ENCODE measurements at regions not wholly inside any gene's neighbourhood (a gene's known extent, or its start where the extent isn't known, plus 50 kb on each side); places are given as distances from the start of the nearest gene placed in this dataset.
"Not testable (repeated sequence)": the region's sequence is repeated elsewhere in the genome, so short reads cannot be mapped to it uniquely, and the experiment has no call there.

- Mint-ChIP-seq H3K9me3 (no peaks in the 10 kb centered on the region), H3K4me1 (no peaks in the 10 kb centered on the region), H3K27me3 (peaks cover 20% of the 10 kb centered on the region), H3K27ac (no peak overlapping the region), H3K4me3 (no peak overlapping the region), H3K36me3 (no peaks in the 10 kb centered on the region)
- POLR2A ChIA-PET = no interaction called here
- no peak for DNase-seq
- no peak for ATAC-seq (ENCODE audit: low read depth)
Measured at GRCh38 chr17:20925091-20925490, 117.7 kb downstream of the USP22 start.

GRCh38 chr17:20925954-20926353 lies 116.9 kb downstream of the USP22 start:
- POLR2A ChIA-PET = no interaction called here
- ATAC-seq (ENCODE audit: low read depth) = no peak
- Mint-ChIP-seq H3K27me3 (peaks cover 13% of the 10 kb centered on the region), H3K4me1 (no peaks in the 10 kb centered on the region), H3K4me3 (no peak overlapping the region), H3K36me3 (no peaks in the 10 kb centered on the region), H3K27ac (no peak overlapping the region), H3K9me3 (no peaks in the 10 kb centered on the region)
- DNase-seq = no peak

- Mint-ChIP-seq H3K4me3 (no peak overlapping the region), H3K4me1 (no peaks in the 10 kb centered on the region), H3K27ac (no peak overlapping the region), H3K9me3 (no peaks in the 10 kb centered on the region), H3K27me3 (peaks cover 9% of the 10 kb centered on the region), H3K36me3 (no peaks in the 10 kb centered on the region)
- ATAC-seq (ENCODE audit: low read depth) (no peak), DNase-seq (no peak)
- POLR2A ChIA-PET = no interaction called here
Measured at GRCh38 chr17:20926532-20926931, 116.3 kb downstream of the USP22 start.

GRCh38 chr17:20927308-20927977 lies 115.4 kb downstream of the USP22 start:
- Mint-ChIP-seq H3K9me3 (no peaks in the 10 kb centered on the region), H3K36me3 (no peaks in the 10 kb centered on the region), H3K27ac (no peak overlapping the region), H3K4me1 (no peaks in the 10 kb centered on the region), H3K4me3 (no peak overlapping the region), H3K27me3 (peaks cover 9% of the 10 kb centered on the region)
- no peak for ATAC-seq (ENCODE audit: low read depth)
- DNase-seq = no peak
- POLR2A ChIA-PET = no interaction called here

DNA sequence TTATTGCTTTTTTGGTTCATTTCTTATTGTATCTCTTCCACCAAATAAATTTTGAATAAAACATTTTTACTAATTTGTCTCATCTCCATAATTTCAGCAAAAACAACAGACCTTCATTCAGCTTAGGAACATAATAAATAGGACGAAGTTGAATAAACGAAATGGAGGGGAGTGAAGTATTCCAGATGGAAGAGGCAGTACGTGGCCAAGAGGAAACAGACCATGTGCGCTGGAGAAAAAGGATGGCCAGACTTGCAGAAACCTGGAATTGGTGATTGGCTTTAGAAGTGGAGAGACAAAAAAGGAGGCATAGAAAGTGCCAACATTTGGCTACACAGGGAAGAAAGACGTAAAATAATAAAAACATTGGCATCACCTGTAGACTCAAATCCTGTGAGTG lies 113.5 kb downstream of the USP22 start:
- ATAC-seq (ENCODE audit: low read depth) = no peak
- H3K27me3 Mint-ChIP-seq = peaks cover 3% of the 10 kb centered on the region
- no peak overlapping the region for H3K4me3 Mint-ChIP-seq
- H3K36me3 Mint-ChIP-seq = no peaks in the 10 kb centered on the region
- no peak overlapping the region for H3K27ac Mint-ChIP-seq
- POLR2A ChIA-PET = no interaction called here
- H3K9me3 Mint-ChIP-seq = no peaks in the 10 kb centered on the region
- no peaks in the 10 kb centered on the region for H3K4me1 Mint-ChIP-seq
- no peak for DNase-seq

DNA sequence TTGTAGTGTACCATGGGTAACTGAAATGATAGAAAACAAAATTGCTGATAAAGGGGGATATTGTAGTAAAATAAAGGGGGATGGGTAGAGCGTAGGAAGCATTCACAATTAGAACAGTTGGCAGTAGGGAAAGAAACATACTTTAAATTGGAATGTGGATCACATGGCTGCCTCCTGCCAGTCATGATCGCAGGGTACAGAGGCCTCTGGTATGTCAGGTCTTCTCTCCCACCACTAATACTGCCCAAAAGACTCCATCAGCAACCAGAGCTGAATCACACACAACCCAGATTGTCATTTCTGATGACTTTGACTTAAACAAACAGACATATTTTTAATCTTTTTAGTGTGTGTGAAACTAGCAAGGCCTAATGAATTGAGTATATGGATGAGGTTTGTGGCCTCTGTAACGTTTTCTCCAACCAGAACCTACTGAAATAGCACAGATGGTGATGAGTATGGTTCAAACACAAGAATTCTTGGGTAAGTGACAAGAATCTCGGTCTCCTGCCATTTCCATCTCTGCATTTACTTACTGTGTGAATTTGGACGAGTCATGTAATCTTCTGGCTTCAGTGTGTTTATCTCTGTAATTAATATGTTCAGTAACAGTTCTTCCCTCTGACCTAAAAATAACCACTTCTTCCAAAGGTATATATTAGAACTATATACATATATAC lies 112.6 kb downstream of the USP22 start:
- Mint-ChIP-seq H3K36me3 (no peaks in the 10 kb centered on the region), H3K27ac (no peak overlapping the region), H3K27me3 (peaks cover 3% of the 10 kb centered on the region), H3K4me3 (no peak overlapping the region), H3K4me1 (no peaks in the 10 kb centered on the region), H3K9me3 (no peaks in the 10 kb centered on the region)
- ATAC-seq (ENCODE audit: low read depth) (no peak), DNase-seq (no peak)
- POLR2A ChIA-PET = no interaction called here

DNA sequence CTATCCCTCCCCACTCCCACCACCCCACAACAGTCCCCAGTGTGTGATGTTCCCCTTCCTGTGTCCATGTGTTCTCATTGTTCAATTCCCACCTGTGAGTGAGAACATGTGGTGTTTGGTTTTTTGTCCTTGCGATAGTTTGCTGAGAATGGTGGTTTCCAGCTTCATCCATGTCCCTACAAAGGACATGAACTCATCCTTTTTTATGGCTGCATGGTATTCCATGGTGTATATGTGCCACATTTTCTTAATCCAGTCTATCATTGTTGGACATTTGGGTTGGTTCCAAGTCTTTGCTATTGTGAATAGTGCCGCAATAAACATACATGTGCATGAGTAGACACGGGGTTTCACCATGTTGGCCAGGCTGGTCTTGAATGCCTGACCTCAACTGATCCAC lies 109.8 kb downstream of the USP22 start:
- H3K36me3 Mint-ChIP-seq; DNase-seq; POLR2A ChIA-PET; H3K27ac Mint-ChIP-seq; H3K9me3 Mint-ChIP-seq; H3K4me3 Mint-ChIP-seq; ATAC-seq (ENCODE audit: low read depth); H3K4me1 Mint-ChIP-seq; H3K27me3 Mint-ChIP-seq: not testable (repeated sequence)

DNA sequence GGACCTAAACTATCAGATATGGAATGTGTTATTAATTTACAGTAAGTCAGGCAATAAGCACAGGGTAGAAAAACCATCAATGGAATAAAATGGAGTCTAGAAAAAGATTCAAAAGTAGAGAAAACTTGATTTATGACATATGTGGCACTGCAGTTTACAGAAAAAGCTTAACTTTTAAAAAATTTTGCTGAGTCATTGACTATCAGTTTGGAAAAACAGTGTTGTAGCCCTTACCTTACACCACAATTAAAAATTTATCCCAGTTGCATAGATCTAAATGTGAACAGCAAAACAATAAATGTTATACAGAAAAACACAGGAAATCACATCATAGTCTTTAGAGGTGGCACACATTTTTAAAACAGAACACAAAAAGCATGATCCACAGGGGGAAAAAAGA lies 108.5 kb downstream of the USP22 start:
- H3K36me3 Mint-ChIP-seq = no peaks in the 10 kb centered on the region
- peaks cover 7% of the 10 kb centered on the region for H3K27me3 Mint-ChIP-seq
- H3K27ac Mint-ChIP-seq = no peak overlapping the region
- DNase-seq (no peak), ATAC-seq (ENCODE audit: low read depth) (no peak)
- H3K4me3 Mint-ChIP-seq = no peak overlapping the region
- no peaks in the 10 kb centered on the region for H3K9me3 Mint-ChIP-seq
- POLR2A ChIA-PET = no interaction called here
- H3K4me1 Mint-ChIP-seq = no peaks in the 10 kb centered on the region

GRCh38 chr17:20935740-20936139 lies 107.1 kb downstream of the USP22 start:
- peaks cover 7% of the 10 kb centered on the region for H3K27me3 Mint-ChIP-seq
- no peak overlapping the region for H3K27ac Mint-ChIP-seq
- no peak overlapping the region for H3K4me3 Mint-ChIP-seq
- no peaks in the 10 kb centered on the region for H3K4me1 Mint-ChIP-seq
- ATAC-seq (ENCODE audit: low read depth) (no peak), DNase-seq (no peak)
- no peaks in the 10 kb centered on the region for H3K36me3 Mint-ChIP-seq
- H3K9me3 Mint-ChIP-seq = no peaks in the 10 kb centered on the region
- POLR2A ChIA-PET = no interaction called here

DNA sequence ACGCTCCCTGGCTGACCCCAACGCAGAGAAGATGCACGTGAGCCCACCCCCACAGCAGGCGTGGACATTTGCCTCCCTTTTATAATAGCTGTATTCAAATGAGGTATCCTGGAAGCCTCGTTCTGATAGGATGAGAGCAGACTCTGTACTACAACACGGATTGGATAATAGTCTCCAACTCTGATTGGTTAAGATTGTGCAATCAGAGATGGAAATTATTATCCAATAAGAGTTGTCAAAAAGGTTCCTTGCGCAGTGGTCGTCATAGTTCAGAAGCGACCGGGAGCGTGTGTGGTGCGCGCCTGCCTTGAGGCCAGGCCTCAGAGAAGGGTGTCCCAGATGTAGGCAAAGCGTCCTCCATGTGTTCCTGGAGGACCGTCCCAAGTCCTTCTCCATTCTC lies 104.6 kb downstream of the USP22 start:
- Mint-ChIP-seq H3K36me3 (no peaks in the 10 kb centered on the region), H3K4me3 (no peak overlapping the region), H3K4me1 (no peaks in the 10 kb centered on the region), H3K9me3 (no peaks in the 10 kb centered on the region), H3K27me3 (peaks cover 4% of the 10 kb centered on the region), H3K27ac (no peak overlapping the region)
- POLR2A ChIA-PET = no interaction called here
- ATAC-seq (ENCODE audit: low read depth) = no peak
- no peak for DNase-seq

- DNase-seq (no peak), ATAC-seq (ENCODE audit: low read depth) (no peak)
- POLR2A ChIA-PET = no interaction called here
- Mint-ChIP-seq H3K4me1 (no peaks in the 10 kb centered on the region), H3K36me3 (no peaks in the 10 kb centered on the region), H3K9me3 (no peaks in the 10 kb centered on the region), H3K27me3 (peaks cover 4% of the 10 kb centered on the region), H3K4me3 (no peak overlapping the region), H3K27ac (no peak overlapping the region)
Measured at GRCh38 chr17:20938988-20939615, 103.7 kb downstream of the USP22 start.

DNA sequence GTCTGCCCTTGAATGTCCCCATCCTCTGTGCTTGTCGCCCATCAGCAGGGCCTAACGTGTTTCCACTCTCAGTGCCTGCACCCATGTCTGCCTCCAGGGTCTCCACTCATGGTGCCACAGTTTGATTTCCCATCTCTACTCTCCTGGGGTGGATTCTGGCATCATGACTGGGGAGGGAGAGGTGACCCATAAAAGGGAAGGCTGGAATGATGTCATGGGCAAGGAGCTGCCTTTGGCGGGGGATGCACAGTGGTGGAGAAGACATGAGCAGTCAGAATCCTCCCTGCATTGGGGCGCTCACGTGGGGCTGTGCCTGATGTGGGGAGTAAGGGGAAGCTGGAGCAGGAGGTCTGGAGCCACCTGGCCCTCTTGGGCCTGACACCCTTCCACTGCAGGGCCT lies 100.9 kb downstream of the USP22 start:
- DNase-seq (no peak), ATAC-seq (ENCODE audit: low read depth) (no peak)
- no peaks in the 10 kb centered on the region for H3K9me3 Mint-ChIP-seq
- no peaks in the 10 kb centered on the region for H3K27me3 Mint-ChIP-seq
- H3K4me3 Mint-ChIP-seq = no peak overlapping the region
- no peak overlapping the region for H3K27ac Mint-ChIP-seq
- H3K4me1 Mint-ChIP-seq = peaks cover 3% of the 10 kb centered on the region
- POLR2A ChIA-PET = no interaction called here
- no peaks in the 10 kb centered on the region for H3K36me3 Mint-ChIP-seq

- peak; percentile 88 for ATAC-seq (ENCODE audit: low read depth)
- H3K27ac Mint-ChIP-seq = no peak overlapping the region
- H3K27me3 Mint-ChIP-seq = peaks cover 7% of the 10 kb centered on the region
- POLR2A ChIA-PET = no interaction called here
- no peak overlapping the region for H3K4me3 Mint-ChIP-seq
- no peaks in the 10 kb centered on the region for H3K36me3 Mint-ChIP-seq
- peak; percentile 39 for DNase-seq
- no peaks in the 10 kb centered on the region for H3K9me3 Mint-ChIP-seq
- peaks cover 3% of the 10 kb centered on the region for H3K4me1 Mint-ChIP-seq
Measured at GRCh38 chr17:20944014-20944865, 98.6 kb downstream of the USP22 start.

Measured in activated naive CD8-positive, alpha-beta T cell treated with anti-CD3 and anti-CD28 coated beads, Interleukin-2, amount 10 ng/mL, durations not matched to agents 7 days and 5 days (primary cell).